ENCODE measurements at regions not wholly inside any gene's neighbourhood (a gene's known extent, or its start where the extent isn't known, plus 50 kb on each side); places are given as distances from the start of the nearest gene placed in this dataset.

DNA sequence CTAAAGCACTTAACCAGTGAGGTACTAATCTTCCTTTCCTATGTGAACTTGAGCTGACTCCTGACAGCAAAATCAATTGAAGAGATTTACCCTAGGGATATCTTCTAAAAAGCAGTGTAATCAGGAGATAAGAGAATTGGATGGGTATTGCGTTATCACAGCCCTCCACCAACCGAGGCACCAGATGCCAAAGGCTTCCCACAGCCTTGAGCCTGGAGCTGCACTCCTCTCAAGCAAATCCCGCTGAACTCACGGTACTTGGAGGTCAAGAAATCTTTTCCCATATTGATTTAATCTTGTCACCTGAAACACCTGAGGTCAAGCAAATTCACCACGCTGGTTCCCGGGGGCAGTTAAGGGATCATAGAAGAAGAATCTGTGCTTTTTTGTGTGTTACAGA lies 346.8 kb downstream of the TBL1XR1 start:
- TF ChIP-seq, protein P1, sequence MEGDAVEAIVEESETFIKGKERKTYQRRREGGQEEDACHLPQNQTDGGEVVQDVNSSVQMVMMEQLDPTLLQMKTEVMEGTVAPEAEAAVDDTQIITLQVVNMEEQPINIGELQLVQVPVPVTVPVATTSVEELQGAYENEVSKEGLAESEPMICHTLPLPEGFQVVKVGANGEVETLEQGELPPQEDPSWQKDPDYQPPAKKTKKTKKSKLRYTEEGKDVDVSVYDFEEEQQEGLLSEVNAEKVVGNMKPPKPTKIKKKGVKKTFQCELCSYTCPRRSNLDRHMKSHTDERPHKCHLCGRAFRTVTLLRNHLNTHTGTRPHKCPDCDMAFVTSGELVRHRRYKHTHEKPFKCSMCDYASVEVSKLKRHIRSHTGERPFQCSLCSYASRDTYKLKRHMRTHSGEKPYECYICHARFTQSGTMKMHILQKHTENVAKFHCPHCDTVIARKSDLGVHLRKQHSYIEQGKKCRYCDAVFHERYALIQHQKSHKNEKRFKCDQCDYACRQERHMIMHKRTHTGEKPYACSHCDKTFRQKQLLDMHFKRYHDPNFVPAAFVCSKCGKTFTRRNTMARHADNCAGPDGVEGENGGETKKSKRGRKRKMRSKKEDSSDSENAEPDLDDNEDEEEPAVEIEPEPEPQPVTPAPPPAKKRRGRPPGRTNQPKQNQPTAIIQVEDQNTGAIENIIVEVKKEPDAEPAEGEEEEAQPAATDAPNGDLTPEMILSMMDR (IDR thresholded peaks at IDR 0.05): no peak
- no peak for TF ChIP-seq POLR2A (IDR thresholded peaks at IDR 0.05)
- TF ChIP-seq POLR2AphosphoS5 (IDR thresholded peaks at IDR 0.05): no peak

All from gastroesophageal sphincter (tissue), 3 donors.